ENCODE measurements at regions not wholly inside any gene's neighbourhood (a gene's known extent, or its start where the extent isn't known, plus 50 kb on each side); places are given as distances from the start of the nearest gene placed in this dataset.
A peak's percentile ranks its signal among the peaks of the same experiment; 100 is the strongest.

DNA sequence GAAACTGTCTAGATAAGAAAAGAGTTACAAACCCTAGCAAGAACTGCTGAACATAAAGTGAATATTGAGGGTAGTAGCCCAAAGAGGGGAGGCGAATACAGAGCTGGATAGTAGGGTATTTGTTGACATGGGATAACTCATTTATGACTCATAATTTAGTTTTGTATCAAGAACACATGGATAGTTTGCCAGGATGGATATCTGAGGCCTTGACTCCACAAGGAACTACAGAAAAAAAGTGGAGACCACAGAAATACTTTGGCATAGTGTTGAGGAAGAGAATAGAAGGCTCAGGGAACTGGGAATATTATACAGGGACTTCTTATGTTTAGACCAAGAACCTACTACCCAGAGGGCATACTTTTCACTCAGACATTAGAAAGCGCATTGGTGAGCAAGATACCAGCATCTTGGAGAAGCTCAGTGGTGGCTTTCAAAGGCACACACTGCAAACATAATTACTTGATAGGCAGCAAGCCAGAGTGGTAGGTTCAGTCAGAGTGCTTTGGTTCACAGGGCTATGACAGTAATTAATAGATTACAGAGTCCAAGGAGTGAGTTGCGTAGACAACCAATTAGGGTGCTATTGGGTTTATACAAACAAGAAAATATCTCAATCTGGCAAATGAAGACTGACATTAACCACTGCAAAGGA is 51.9 kb upstream of the ZBTB7C start:
- Histone ChIP-seq H3K4me3 (ENCODE audit: insufficient read depth, low read depth, low read length) (no peak overlapping the region), H3K36me3 (replicated peaks; ENCODE audit: control insufficient read depth, insufficient read depth, low read length) (no peaks in the 10 kb centered on the region), H3K27me3 (ENCODE audit: control insufficient read depth, insufficient read depth, low read length) (no peaks in the 10 kb centered on the region)
- DNase-seq, result peak; percentile 0

- Histone ChIP-seq H3K36me3 (replicated peaks; ENCODE audit: control insufficient read depth, insufficient read depth, low read length) (no peaks in the 10 kb centered on the region), H3K4me3 (ENCODE audit: insufficient read depth, low read depth, low read length) (no peak overlapping the region), H3K27me3 (ENCODE audit: control insufficient read depth, insufficient read depth, low read length) (no peaks in the 10 kb centered on the region)
- peak; percentile 1 for DNase-seq
These were observed 50.3 kb upstream of the ZBTB7C start for GRCh38 chr18:48459465-48459864.

GRCh38 chr18:48459016-48459415 is 49.8 kb upstream of the ZBTB7C start:
- Histone ChIP-seq H3K4me3 (ENCODE audit: insufficient read depth, low read depth, low read length) (no peak overlapping the region), H3K27me3 (ENCODE audit: control insufficient read depth, insufficient read depth, low read length) (no peaks in the 10 kb centered on the region), H3K36me3 (replicated peaks; ENCODE audit: control insufficient read depth, insufficient read depth, low read length) (no peaks in the 10 kb centered on the region)
- DNase-seq, result peak; percentile 1
